HG03103 (cell line): ENCODE measurements at regions not wholly inside any gene's neighbourhood (a gene's known extent, or its start where the extent isn't known, plus 50 kb on each side); places are given as distances from the start of the nearest gene placed in this dataset.

Source experiments
- ATAC-seq: cut with Tn5 transposase; IDR thresholded peaks from one replicate; pipeline ENCODE4 v1.9.1; 2021; ENCODE audit warnings: low read depth; ENCODE audit not compliant: unreplicated experiment

GRCh38 chr18:41311571-41312547 lies 643.2 kb upstream of the PIK3C3 start:
- ATAC-seq = no peak

- no peak for ATAC-seq
Measured at GRCh38 chr18:41297740-41298139, 657.3 kb upstream of the PIK3C3 start.

GRCh38 chr18:41269294-41269693 lies 685.7 kb upstream of the PIK3C3 start:
- no peak for ATAC-seq

DNA sequence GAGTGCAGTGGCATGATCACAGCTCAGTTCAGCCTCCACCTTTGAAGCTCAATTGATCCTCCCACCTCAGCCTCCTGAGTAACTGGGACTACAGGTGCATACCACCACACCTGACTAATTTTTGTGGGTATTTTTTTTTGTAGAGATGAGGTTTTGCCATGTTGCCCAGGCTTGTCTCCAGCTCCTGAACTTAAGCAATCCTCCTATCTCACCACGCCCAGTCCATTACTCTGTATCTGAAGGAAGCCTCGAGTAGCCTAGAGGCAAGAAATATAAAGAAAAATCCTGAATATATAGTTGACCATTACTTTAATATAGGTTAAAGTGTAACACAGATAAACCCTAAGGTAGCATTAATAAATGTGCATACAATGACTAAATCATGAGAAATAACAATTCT lies 686.8 kb upstream of the PIK3C3 start:
- no peak for ATAC-seq

DNA sequence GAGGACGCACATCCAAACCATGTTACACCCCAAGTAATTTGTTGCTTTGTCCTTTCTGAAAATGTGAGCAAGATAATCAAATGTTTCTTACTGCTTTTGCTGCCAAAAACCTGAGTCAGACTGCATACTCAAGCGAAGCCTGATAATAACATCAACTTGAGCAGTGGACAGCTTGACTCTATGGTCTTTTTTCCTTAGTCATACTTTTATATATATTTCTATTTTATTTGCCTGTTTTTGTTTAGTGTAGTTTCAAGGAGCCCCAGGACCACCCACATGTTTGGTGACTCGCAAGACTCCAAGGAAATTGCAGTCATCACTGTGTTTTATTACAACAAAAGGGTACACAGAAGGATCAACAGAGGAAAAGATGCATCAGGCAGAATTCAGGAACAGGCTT lies 688.4 kb upstream of the PIK3C3 start:
- ATAC-seq = no peak

- no peak for ATAC-seq
Measured at GRCh38 chr18:41266204-41266603, 688.8 kb upstream of the PIK3C3 start.

DNA sequence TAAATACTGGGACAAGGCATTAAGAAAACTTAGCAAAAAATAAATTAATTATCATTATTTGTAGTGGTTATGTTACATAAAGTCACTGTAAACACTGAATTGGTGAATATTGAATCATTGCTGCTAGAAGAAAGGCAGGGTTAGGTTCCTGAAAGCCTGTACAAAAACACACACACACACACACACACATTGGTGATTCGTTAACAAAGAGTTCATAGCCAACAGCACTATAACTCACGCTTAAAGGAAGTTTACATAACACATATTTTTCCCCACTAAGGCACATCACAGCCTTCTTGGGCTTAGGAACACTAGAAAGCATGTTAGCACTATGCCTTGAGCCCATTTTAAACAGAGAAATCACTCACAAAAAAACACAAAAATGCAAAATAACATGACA lies 690.0 kb upstream of the PIK3C3 start:
- no peak for ATAC-seq

- no peak for ATAC-seq
Measured at GRCh38 chr18:41263956-41264355, 691.1 kb upstream of the PIK3C3 start.

DNA sequence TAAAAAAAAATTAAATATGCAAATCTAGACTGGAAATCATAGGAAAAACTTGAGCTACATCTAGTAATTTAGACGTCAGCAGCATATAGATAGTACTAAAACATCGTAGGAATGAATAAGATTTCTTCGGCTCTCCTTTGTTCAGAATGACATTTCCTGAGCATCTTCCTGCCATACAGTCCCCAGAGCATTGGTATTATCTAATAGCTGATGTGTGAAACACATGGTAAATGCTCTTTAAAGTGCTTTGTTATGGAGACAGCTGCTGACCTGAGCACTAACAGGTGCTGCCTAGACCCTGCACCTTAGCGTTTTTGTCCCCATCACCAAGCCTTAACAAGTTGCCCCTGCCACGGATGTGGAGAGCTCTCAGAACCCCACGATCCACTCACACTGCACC lies 692.3 kb upstream of the PIK3C3 start:
- no peak for ATAC-seq

DNA sequence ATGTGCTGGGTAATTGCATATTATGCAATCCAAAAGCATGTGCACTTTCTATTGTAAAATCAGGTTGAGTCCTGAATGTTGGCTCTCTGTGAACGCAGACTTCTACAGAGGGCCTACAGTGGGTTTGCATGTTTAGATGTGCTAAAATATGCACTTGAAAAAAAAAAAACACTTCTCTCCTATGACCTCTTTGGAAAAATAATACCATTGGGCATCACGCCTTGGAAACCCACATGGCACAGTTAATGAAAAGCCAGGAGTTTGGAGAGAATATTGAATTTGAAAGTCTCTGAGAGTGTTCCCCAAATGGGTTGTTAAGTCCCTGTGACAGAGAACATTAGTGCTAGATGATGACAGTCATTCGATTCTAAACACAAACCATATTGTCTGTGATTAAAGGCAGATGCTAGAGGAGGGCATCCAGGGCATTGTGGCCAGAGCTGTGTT lies 710.4 kb upstream of the PIK3C3 start:
- no peak for ATAC-seq

DNA sequence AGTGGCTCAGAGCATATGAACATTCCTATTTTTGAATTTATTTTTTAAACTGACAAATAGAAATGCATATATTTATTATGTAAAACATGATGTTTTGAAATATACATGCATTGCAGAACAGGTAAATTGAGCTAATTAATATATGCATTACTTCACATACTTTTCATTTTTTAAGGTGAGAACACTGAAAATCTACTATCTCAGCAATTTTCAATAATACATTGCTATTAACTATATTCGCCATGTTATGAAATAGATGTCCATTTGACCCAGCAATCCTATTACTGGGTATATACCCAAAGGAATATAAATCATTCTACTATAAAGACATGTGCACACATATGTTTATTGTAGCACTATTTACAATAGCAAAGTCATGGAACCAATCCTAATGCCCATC lies 717.7 kb upstream of the PIK3C3 start:
- ATAC-seq = no peak

DNA sequence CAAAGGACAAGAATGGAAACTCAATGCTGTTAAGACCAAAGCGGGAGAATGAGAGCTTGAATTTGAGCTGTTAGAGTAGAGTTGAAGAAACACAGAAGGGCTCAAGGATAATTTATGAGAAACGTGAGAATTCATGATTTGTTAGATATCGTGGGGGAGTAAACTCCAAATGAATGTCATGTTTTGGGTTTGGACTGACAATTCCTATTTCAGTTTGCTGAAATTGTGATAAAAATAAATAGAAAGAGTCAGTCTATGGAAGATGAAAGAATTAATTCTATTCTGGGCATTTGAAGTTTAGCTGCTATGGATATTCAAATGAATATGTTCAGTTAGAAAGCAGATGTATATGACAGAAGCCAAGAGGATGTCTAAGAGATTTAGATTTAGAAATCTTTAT lies 723.4 kb upstream of the PIK3C3 start:
- no peak for ATAC-seq

GRCh38 chr18:41227993-41228392 lies 727.0 kb upstream of the PIK3C3 start:
- no peak for ATAC-seq

DNA sequence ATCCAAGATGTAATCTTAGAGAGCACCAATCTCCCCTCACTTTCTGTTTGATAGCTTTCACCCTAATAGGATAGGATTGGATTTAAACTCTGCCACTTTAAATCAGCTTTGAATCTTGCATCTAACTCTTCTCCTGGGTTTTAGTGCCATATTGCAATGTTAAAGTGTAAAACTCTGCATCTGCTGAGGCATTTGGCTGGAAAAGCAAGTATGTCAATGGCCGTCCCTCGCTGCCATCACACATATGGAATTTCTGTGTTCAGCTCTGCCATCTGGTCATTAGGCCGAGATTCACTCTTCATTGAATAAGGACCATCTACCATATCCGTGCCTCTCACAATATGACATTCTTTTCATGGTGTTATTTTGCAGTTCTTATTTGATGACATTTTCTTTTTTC lies 728.1 kb upstream of the PIK3C3 start:
- ATAC-seq = no peak

GRCh38 chr18:41226186-41226585 lies 728.8 kb upstream of the PIK3C3 start:
- ATAC-seq = no peak

- ATAC-seq = no peak
Measured at GRCh38 chr18:41216341-41217003, 738.6 kb upstream of the PIK3C3 start.

- no peak for ATAC-seq
Measured at GRCh38 chr18:41207706-41208105, 747.3 kb upstream of the PIK3C3 start.

DNA sequence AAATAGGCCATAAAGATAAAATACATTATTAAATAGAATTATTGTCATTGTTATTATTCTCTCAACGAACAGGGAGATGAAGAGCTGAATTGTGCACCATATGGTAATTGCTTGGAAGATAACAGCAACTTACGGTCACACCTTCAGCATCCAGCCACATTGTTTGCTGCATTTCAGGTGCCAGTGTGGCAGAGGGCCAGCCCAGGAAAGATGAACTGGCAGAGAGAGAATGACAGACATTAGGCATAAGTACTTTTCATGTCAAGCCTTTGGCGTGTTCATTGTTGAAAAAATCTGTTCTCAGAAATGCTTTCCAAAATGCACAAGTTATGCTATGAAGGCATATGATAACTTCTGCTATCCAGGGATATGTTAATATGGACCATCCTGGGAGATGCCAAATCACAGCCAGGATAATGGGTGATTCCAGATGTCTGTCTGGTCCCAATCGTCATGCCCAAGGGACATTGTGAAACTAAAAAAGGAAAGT lies 748.6 kb upstream of the PIK3C3 start:
- ATAC-seq = no peak

GRCh38 chr18:41199212-41199611 lies 755.8 kb upstream of the PIK3C3 start:
- ATAC-seq = no peak

- no peak for ATAC-seq
Measured at GRCh38 chr18:41197967-41198366, 757.1 kb upstream of the PIK3C3 start.

- ATAC-seq = no peak
Measured at GRCh38 chr18:41170346-41170745, 784.7 kb upstream of the PIK3C3 start.

DNA sequence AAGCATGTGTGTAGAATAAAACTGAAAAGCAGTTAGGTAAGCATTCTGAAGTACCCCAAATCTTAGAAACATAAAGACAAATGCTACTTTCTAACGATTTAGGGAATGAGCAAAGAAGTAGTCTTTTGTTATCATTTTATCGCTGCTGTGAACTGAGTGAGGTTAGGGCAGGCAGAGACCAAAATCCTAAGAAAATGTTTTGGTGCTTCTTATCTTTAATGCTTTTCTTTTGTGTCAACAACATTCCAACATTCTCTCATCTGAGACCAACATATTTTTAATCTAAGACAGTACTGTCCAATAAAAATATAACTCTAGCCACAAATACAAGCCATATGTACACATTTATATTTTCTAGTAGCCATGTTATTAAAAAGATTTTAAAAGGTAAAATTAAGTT lies 789.4 kb upstream of the PIK3C3 start:
- ATAC-seq = no peak
